Muscle of arm (tissue), 1 donor: ENCODE measurements at regions not wholly inside any gene's neighbourhood (a gene's known extent, or its start where the extent isn't known, plus 50 kb on each side); places are given as distances from the start of the nearest gene placed in this dataset.
"Not testable (repeated sequence)": the region's sequence is repeated elsewhere in the genome, so short reads cannot be mapped to it uniquely, and the experiment has no call there.

Experiments
- DNase-seq: peaks from one replicate; pipeline ENCODE4 v3.0.0-alpha.2; 2013

GRCh38 chr16:64305663-64306062 lies 816.2 kb downstream of the CDH11 start:
- no peak for DNase-seq

- no peak for DNase-seq
Measured at GRCh38 chr16:64304951-64305350, 816.9 kb downstream of the CDH11 start.

GRCh38 chr16:64304396-64304795 lies 817.5 kb downstream of the CDH11 start:
- DNase-seq = no peak

GRCh38 chr16:64297863-64298600 lies 823.8 kb downstream of the CDH11 start:
- DNase-seq = no peak

GRCh38 chr16:64295466-64295865 lies 826.4 kb downstream of the CDH11 start:
- DNase-seq = no peak

GRCh38 chr16:64292953-64293352 lies 828.9 kb downstream of the CDH11 start:
- DNase-seq = peak; percentile 28

GRCh38 chr16:64292161-64292560 lies 829.7 kb downstream of the CDH11 start:
- no peak for DNase-seq

- DNase-seq = no peak
Measured at GRCh38 chr16:64290461-64290860, 831.4 kb downstream of the CDH11 start.

- DNase-seq = no peak
Measured at GRCh38 chr16:64287655-64288528, 834.0 kb downstream of the CDH11 start.

GRCh38 chr16:64282181-64282580 lies 839.7 kb downstream of the CDH11 start:
- no peak for DNase-seq

- no peak for DNase-seq
Measured at GRCh38 chr16:64280317-64280716, 841.5 kb downstream of the CDH11 start.

- no peak for DNase-seq
Measured at GRCh38 chr16:64278196-64278595, 843.7 kb downstream of the CDH11 start.

- DNase-seq = no peak
Measured at GRCh38 chr16:64276646-64277045, 845.2 kb downstream of the CDH11 start.

GRCh38 chr16:64272028-64272427 lies 849.8 kb downstream of the CDH11 start:
- DNase-seq = no peak

GRCh38 chr16:64269756-64270155 lies 852.1 kb downstream of the CDH11 start:
- DNase-seq = no peak

- no peak for DNase-seq
Measured at GRCh38 chr16:64265756-64266155, 856.1 kb downstream of the CDH11 start.

- not testable (repeated sequence) for DNase-seq
Measured at GRCh38 chr16:64260631-64261401, 861.0 kb downstream of the CDH11 start.

- DNase-seq = no peak
Measured at GRCh38 chr16:64254443-64255367, 867.2 kb downstream of the CDH11 start.

- DNase-seq = no peak
Measured at GRCh38 chr16:64253525-64253924, 868.3 kb downstream of the CDH11 start.

GRCh38 chr16:64253096-64253495 lies 868.8 kb downstream of the CDH11 start:
- no peak for DNase-seq

- no peak for DNase-seq
Measured at GRCh38 chr16:64251742-64252141, 870.1 kb downstream of the CDH11 start.
